NCI-H748 (cell line): ENCODE measurements at regions not wholly inside any gene's neighbourhood (a gene's known extent, or its start where the extent isn't known, plus 50 kb on each side); places are given as distances from the start of the nearest gene placed in this dataset.

ENCODE experiments used
- DNase-seq: peaks from one replicate; lab custom pipeline; 2025; ENCODE audit not compliant: unreplicated experiment; lab: John Stamatoyannopoulos, UW

- no peak for DNase-seq
Observed at GRCh38 chr3:73680391-73681095, 55.8 kb upstream of the PDZRN3 start.

- no peak for DNase-seq
Observed at GRCh38 chr3:73677336-73678024, 52.7 kb upstream of the PDZRN3 start.
